Stimulated activated CD4-positive, alpha-beta T cell treated with anti-CD3 and anti-CD28 coated beads, Interleukin-15, amount 100 ng/mL, for 24 hours (primary cell): ENCODE measurements at regions not wholly inside any gene's neighbourhood (a gene's known extent, or its start where the extent isn't known, plus 50 kb on each side); places are given as distances from the start of the nearest gene placed in this dataset.

Experiments used
- DNase-seq: peaks from one replicate; pipeline ENCODE4 v3.0.0-alpha.2; 2020

DNA sequence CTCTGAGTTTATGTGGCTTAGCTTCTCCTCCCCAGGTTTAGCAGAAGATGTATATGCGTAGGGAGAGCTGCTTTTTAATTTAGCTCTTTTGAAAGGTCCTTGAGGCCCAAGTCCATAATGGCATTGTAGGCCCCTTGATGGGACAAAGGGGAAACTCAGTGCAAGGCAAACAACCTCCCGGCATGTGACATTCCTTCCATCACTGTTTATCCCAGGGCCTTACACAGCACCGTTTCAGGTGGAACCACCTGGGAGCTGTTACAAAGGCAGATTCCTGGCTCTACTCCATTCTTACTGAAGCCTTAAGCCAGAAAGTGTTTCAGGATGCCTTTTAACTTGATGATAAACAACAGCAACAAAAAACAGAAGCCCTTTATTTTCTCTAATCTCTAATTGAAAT is 555.4 kb downstream of the SLC4A3 start:
- no peak for DNase-seq

DNA sequence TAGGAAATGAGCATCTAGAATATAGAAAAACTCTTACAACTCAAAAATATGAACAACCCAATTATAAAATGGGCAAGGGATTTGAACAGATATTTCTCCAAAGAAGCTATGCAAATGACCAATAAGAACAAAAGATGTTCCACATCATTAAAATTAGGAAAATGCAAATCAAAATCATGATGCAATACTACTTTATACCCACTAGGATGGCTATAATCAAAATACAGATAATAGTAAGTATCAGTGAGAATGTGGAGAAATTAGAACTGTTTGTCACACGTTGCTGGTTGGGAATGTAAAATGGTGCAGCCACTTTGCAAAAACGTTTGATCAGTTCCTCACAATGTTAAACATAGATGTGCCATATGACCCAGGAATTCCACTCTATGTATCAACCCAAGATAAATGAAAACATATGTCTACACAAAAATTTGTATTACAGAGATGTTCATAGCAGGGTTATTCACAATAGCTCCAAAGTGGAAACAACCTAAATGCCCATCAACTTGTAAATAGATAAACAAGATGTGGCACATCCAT is 558.4 kb downstream of the SLC4A3 start:
- DNase-seq: no peak

DNA sequence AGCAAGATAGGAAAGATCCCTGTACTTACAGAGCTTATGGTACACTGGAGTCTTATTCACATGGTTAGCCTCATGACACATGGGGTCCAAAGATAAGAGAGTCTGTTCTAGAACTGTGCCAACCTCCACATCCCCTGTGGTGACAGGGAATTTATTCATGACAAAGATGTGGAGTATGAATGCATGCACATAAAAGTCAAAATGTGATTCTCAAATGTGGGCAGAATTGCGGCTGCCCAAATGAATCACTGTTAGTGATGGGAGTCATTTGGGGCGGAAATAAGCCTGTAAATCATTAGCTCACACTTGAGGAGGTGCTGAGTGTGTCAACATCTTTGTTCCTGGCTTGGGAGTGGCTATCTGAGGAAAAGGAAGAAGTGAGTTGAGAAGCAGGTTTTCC is 560.6 kb downstream of the SLC4A3 start:
- no peak for DNase-seq

- no peak for DNase-seq
These were observed 563.6 kb downstream of the SLC4A3 start for GRCh38 chr2:220191031-220191430.

- DNase-seq: no peak
These were observed 564.3 kb downstream of the SLC4A3 start for GRCh38 chr2:220191737-220192136.

DNA sequence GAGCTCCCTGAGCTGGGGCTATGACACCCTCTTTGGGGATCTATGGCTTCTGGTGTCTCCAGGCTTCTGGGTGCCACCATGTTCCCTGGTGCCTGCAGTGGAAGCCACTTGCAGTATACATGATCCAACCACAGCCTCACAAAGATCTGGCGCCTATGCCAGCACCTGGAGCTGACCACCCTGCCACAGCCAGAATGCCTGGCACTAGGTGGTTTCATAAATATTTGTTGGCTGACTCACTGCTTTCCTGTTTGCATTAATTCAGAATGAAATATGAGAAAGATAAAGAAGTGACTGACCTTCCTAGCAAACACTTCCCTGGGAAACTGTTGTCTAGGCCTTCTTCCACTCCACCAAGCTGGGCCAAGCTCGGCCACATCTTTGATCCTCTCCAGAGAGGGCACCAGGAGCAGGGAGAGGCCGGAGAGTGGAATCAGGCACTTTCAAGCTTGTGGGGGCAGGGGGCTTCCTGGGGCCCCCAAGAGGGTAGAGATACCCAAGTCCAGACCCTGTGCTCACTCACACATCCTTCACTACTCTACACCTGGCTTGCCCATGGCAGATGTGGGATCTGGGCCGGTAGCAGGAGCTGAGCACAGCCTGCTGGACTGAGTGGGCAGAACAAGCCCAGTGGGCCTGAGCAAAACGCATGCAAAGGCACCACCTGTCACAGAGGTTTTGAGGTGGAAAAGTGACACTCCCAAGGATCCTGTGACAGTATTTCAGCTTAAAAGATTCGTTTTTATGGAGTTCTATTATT is 565.7 kb downstream of the SLC4A3 start:
- DNase-seq: no peak

DNA sequence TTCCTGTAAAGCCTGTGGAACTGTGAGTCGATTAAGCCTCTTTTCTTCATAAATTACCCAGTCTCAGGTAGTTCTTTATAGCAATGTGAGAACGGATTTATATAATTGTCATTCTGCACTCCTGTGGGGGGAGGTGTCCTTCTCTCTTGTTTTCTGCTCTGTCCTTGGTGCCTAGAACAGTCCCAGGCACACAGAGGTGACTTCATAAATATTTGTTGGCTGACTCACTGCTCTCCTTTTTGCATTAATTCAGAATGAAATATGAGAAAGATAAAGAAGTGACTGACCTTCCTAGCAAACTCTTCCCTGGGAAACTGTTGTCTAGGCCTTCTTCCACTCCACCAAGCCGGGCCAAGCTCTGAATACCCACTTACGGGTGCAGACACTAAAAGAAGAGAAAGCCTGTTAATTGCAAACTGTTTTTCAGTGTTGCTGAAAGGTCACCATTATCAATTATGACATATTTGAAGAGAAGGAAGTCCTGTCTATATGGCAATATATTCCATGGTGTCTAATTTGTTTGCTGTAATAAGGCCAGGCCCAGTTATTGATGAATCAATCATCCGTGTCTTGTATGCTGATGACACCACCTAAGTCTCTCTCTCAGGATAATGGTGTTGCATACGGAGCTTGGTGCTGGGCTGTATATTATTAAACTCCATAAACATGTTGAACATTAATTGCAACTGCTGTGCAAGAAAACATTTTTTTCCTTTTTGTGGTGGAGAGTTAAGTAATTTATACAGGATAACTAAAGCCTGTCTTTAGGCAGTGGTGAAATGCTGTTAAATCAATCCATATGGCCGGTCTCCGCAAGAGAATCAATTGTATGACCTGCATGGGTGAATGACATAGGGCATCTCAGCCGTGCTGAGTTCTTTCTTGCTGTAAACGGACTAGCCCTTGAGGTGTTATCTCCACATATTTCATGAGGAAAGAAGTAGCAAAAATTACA is 567.5 kb downstream of the SLC4A3 start:
- DNase-seq: no peak

GRCh38 chr2:220198896-220199295 is 571.5 kb downstream of the SLC4A3 start:
- no peak for DNase-seq

- DNase-seq: no peak
These were observed 574.6 kb downstream of the SLC4A3 start for GRCh38 chr2:220202066-220202465.

GRCh38 chr2:220209093-220209492 is 581.7 kb downstream of the SLC4A3 start:
- no peak for DNase-seq

- no peak for DNase-seq
These were observed 582.3 kb downstream of the SLC4A3 start for GRCh38 chr2:220209751-220210150.

DNA sequence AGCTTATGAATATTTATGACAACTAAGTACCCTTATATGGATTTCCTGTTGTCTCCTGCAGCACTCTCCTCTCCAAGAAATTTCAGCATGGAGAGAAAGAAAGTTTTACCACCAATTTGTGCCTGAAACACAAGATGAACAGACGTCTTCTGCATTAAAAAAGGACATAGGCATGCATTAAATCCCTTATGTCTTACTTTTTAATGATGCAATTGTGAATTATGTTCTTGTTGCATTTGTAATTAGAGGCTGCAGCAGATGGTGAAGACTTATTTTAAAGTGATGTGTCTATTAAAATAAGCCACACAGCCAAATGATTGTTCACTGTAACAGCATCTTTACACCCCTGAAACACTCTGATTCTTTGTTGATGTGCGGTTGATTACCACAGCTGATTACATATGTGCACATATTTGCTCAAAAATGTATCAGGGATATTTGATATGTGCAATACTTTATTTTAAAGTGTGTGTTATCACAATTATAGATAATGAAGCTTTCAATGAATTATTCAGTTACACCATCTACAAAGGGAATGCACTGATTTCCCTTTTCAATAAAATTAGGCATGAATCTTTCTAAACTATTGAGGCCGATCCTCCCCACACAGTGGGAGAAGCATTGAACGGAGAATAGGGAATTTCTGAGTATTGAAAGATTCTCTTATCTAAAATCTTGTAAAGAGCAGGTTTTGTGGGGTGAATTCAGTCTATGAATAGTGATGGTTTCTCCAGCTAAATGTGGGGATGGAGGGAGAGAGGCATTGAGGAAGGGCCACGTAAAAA is 585.1 kb downstream of the SLC4A3 start:
- DNase-seq: no peak

DNA sequence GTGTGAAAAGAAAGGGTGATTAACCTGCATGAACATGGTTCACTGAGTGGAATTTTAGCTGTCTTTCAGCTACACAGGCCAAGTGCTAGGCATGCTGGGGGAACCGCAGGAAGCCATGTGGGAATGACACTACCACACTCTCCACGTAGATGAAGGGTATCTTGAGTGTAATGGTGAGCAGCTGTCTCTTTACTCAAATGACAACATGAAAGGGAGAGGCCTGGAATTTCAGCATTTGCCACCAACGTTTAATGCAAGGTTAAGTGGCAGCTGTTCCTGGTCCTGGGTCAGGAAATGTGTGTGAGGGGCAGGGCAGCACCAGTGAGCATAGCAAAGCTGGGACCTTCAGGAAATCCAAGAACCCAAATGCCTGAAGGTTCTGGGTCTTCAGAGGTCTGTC is 588.4 kb downstream of the SLC4A3 start:
- DNase-seq: no peak

- no peak for DNase-seq
These were observed 591.9 kb downstream of the SLC4A3 start for GRCh38 chr2:220219371-220219770.

- no peak for DNase-seq
These were observed 592.6 kb downstream of the SLC4A3 start for GRCh38 chr2:220220009-220220408.

GRCh38 chr2:220221992-220222391 is 594.6 kb downstream of the SLC4A3 start:
- DNase-seq: no peak

DNA sequence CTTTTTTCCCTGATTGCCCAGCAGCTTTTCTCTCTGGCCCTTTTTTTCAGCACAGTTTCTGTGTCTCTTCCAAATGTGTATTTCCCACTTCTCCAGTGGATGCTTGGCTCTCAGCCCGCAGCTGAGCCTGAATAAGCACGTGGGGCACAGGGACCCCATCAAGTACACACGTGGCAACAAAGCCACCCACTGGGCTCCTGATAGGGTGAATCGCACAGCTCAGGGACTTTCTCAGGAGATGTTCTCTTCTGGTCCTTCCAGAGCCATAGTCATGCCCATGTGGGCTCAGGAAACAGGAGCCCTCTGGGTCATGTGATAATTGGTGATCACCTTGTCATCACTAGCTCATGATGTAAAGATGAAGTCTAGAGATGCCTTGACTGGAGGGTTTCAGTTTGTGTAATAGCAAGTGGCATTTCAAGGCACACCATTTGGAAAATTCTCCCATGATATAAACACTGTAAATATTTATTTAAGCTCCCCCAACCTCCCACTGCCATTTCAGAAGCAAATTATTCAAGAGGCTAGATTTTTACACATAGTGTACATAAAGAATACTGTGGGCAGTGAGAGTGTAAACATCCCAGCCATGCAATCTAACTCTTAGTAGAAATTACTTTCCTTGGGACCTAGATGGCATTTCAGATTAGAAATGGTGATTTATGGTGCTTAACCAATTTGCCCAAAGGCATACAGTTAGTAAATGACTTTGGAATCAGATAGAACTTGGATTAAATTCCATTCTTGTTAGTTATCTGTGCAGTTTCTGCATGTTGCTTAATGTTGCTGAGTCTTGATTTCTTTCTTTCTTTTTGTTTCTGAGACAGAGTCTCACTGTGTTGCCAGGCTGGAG is 597.5 kb downstream of the SLC4A3 start:
- DNase-seq: no peak

- DNase-seq: no peak
These were observed 598.6 kb downstream of the SLC4A3 start for GRCh38 chr2:220226076-220226475.

DNA sequence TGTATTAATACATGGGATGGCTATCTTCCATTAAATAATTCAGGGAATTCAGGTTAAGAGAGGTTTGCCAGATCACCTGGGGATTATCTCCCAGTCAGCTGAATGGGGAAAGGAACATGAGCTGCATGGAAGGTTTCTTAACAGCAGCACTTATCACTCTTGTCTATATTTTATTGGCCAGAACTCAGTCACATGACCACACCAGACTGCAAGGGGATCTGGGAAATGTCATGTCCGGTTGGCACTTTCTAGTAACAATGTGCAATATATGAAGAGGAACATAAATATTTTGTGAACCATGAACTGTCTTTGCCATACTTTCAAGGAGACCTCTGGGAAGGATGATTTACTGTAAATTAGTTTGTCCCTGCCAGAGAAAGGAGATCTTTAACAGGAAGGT is 599.1 kb downstream of the SLC4A3 start:
- DNase-seq: no peak

- no peak for DNase-seq
These were observed 600.0 kb downstream of the SLC4A3 start for GRCh38 chr2:220227266-220227920.

DNA sequence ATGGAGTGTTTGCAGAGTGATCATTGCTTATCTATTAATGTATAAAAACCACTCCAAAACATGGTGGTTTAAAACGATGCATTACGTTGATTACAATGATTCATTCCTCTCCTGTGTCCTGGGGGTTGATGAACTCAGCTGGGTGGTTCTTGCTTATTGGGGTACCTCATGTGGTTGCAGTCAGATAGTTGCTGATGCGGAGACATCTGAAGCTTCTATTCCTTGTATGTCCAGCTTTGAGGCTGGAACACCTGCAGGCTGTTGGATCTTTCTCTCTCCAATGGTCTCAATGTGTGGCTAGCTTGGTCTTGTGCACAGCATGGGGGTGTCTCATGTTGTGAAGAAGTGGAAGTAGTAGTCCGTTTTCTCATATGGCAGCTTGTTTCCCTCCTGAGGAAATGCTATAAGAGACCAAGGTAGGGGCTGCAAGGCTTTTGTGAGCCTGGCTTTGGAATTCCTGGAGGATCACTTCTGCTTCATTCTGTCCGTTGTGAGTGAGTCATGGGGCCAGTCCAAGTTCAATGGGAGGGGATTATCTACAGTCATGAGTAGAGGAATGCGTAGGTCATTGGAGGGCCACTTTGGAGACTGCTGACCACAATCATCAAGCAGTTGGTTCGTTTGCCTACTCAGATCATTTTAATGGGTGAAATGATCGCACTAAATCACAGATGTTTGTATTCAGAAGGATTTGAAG is 601.0 kb downstream of the SLC4A3 start:
- no peak for DNase-seq
